ENCODE measurements at regions not wholly inside any gene's neighbourhood (a gene's known extent, or its start where the extent isn't known, plus 50 kb on each side); places are given as distances from the start of the nearest gene placed in this dataset.

- TF ChIP-seq CTCF (IDR thresholded peaks at IDR 0.05; ENCODE audit: unreplicated experiment) = no peak
- no peaks in the 10 kb centered on the region for H3K36me3 Mint-ChIP-seq (ENCODE audit: low read depth, unreplicated experiment)
Measured at GRCh38 chr5:104370523-104370922, 807.9 kb upstream of the NUDT12 start.

GRCh38 chr5:104367978-104368377, 805.4 kb upstream of the NUDT12 start:
- H3K4me3 Mint-ChIP-seq (ENCODE audit: unreplicated experiment) = no peak overlapping the region
- no peak overlapping the region for H3K27ac Mint-ChIP-seq (ENCODE audit: unreplicated experiment)
- H3K4me1 Mint-ChIP-seq (ENCODE audit: unreplicated experiment) = peaks cover 4% of the 10 kb centered on the region
- no peaks in the 10 kb centered on the region for H3K36me3 Mint-ChIP-seq (ENCODE audit: low read depth, unreplicated experiment)
- no peaks in the 10 kb centered on the region for H3K9me3 Mint-ChIP-seq (ENCODE audit: unreplicated experiment)
- no peak for TF ChIP-seq CTCF (IDR thresholded peaks at IDR 0.05; ENCODE audit: unreplicated experiment)
- DNase-seq (ENCODE audit: low spot score) = no peak
- H3K27me3 Mint-ChIP-seq (ENCODE audit: unreplicated experiment) = no peaks in the 10 kb centered on the region

More at GRCh38 chr5:104370523-104370922, 807.9 kb upstream of the NUDT12 start:
- Mint-ChIP-seq H3K27me3 (ENCODE audit: unreplicated experiment) (no peaks in the 10 kb centered on the region), H3K27ac (ENCODE audit: unreplicated experiment) (no peak overlapping the region), H3K9me3 (ENCODE audit: unreplicated experiment) (no peaks in the 10 kb centered on the region), H3K4me3 (ENCODE audit: unreplicated experiment) (no peak overlapping the region), H3K4me1 (ENCODE audit: unreplicated experiment) (peaks cover 12% of the 10 kb centered on the region)
- DNase-seq (ENCODE audit: low spot score) = no peak

GRCh38 chr5:104363567-104363966, 801.0 kb upstream of the NUDT12 start:
- no peak for TF ChIP-seq CTCF (IDR thresholded peaks at IDR 0.05; ENCODE audit: unreplicated experiment)
- H3K4me3 Mint-ChIP-seq (ENCODE audit: unreplicated experiment) = no peak overlapping the region
- no peak for DNase-seq (ENCODE audit: low spot score)
- no peaks in the 10 kb centered on the region for H3K4me1 Mint-ChIP-seq (ENCODE audit: unreplicated experiment)
- no peaks in the 10 kb centered on the region for H3K9me3 Mint-ChIP-seq (ENCODE audit: unreplicated experiment)
- H3K27me3 Mint-ChIP-seq (ENCODE audit: unreplicated experiment) = no peaks in the 10 kb centered on the region
- H3K27ac Mint-ChIP-seq (ENCODE audit: unreplicated experiment) = no peak overlapping the region
- H3K36me3 Mint-ChIP-seq (ENCODE audit: low read depth, unreplicated experiment) = no peaks in the 10 kb centered on the region

GRCh38 chr5:104361932-104362331, 799.3 kb upstream of the NUDT12 start:
- DNase-seq (ENCODE audit: low spot score) = no peak
- Mint-ChIP-seq H3K36me3 (ENCODE audit: low read depth, unreplicated experiment) (no peaks in the 10 kb centered on the region), H3K27me3 (ENCODE audit: unreplicated experiment) (no peaks in the 10 kb centered on the region)

GRCh38 chr5:104355350-104355749, 792.8 kb upstream of the NUDT12 start:
- Mint-ChIP-seq H3K9me3 (ENCODE audit: unreplicated experiment) (no peaks in the 10 kb centered on the region), H3K4me1 (ENCODE audit: unreplicated experiment) (no peaks in the 10 kb centered on the region), H3K36me3 (ENCODE audit: low read depth, unreplicated experiment) (no peaks in the 10 kb centered on the region), H3K27me3 (ENCODE audit: unreplicated experiment) (no peaks in the 10 kb centered on the region), H3K4me3 (ENCODE audit: unreplicated experiment) (no peak overlapping the region), H3K27ac (ENCODE audit: unreplicated experiment) (no peak overlapping the region)
- no peak for TF ChIP-seq CTCF (IDR thresholded peaks at IDR 0.05; ENCODE audit: unreplicated experiment)
- no peak for DNase-seq (ENCODE audit: low spot score)

More at GRCh38 chr5:104361932-104362331, 799.3 kb upstream of the NUDT12 start:
- TF ChIP-seq CTCF (IDR thresholded peaks at IDR 0.05; ENCODE audit: unreplicated experiment) = no peak
- no peak overlapping the region for H3K27ac Mint-ChIP-seq (ENCODE audit: unreplicated experiment)
- no peaks in the 10 kb centered on the region for H3K4me1 Mint-ChIP-seq (ENCODE audit: unreplicated experiment)
- no peak overlapping the region for H3K4me3 Mint-ChIP-seq (ENCODE audit: unreplicated experiment)
- H3K9me3 Mint-ChIP-seq (ENCODE audit: unreplicated experiment) = no peaks in the 10 kb centered on the region

Measured in endothelial cell (in vitro differentiated cells).